IPS-18c (cell line): ENCODE measurements at regions not wholly inside any gene's neighbourhood (a gene's known extent, or its start where the extent isn't known, plus 50 kb on each side); places are given as distances from the start of the nearest gene placed in this dataset.

Experiments
- H3K4me3 ChIP-seq: 2 replicates; pipeline ENCODE4 v1.7.0; 2013; ENCODE audit warnings: low read depth, mild to moderate bottlenecking, low read length, moderate library complexity; ENCODE audit not compliant: insufficient read depth
- H3K9me3 ChIP-seq: one replicate; pipeline ENCODE4 v1.6.1; 2013; ENCODE audit warnings: mild to moderate bottlenecking, low read length, moderate library complexity; ENCODE audit not compliant: control insufficient read depth, insufficient read depth

DNA sequence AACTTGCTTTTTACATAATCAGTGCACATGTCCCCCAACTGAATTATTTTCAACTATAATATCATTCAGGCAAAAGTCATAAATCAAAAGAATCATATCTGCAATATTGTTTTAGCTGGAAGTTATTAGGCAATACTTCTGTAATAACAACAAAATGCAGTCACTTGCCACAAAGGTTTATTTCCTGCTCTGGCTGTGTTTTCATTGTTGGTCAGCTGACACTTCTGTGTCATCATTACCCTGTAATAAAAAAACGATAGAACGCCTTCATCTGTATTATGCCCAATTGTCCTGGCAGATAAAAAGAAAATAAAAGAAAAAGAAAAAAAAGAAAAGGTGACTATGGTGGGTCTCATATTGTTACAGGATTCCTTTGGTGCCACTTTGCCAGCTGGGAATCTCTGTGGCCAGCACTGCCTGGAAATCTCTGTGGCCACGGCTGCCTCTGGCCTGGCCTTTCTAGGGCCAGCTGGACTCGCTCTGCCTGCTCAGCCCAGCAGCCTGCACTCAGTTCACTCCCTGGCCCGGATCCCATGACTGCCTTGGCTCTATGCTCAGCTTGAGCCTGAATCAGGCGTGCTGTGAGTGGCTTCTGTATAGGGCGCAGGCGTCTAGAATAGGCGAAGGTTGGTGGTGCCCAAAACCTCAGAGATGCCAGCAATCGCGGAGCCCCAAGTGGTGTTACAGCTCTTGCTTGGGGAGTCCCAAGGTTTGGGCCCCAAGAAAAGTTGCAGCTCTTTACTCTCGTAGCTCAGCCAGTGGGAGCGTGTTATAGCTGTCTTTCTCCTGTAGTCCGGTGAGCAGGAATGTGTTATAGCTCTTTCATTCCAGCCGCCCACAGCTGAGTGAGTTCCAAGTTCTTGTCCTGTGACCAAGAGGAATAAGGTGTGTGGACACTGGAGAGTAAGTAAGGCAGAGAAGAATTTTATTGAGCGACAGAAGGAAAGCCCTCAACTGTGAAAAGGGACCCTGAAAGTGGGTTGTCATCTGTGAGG lies 1227.1 kb downstream of the SLITRK1 start:
- Histone ChIP-seq H3K9me3 (no peaks in the 10 kb centered on the region), H3K4me3 (no peak overlapping the region)

DNA sequence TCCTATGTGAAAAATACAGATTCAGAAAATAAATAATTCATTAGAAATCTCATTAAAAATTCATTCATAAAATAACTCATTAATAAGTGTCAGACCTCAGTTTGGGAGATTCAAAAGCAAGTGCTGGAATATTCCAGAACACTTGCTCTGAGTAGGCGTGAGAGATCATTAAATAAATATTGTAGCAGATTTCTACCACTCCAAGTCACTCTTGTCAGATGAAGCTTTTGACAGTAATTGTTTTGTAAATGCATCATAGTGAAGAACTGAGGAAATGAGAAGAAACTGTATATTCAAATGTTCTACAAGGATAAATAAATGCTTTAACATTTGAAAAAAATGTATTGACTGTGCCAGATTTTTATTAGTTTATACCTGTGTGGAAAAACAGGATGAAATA lies 1228.1 kb downstream of the SLITRK1 start:
- no peak overlapping the region for H3K4me3 ChIP-seq
- H3K9me3 ChIP-seq, result no peaks in the 10 kb centered on the region

DNA sequence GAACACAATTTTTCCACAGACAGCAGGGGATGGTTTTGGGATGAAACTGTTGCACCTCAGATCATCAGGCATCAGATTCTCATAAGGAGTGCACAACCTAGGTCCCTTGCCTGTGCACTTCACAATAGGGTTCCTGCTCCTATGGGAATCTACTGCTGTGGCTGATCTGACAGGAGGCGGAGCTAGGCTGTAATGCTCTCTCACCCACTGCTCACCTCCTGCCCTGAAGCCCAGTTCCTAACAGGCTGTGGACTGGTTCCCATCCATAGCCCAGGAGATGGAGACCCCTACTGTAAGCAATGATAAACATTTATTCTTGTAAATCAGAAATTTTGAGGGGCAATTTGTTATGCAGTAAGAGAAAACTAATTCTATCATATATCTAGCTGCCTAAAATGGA lies 1234.7 kb downstream of the SLITRK1 start:
- H3K9me3 ChIP-seq, result no peaks in the 10 kb centered on the region
- H3K4me3 ChIP-seq, result no peak overlapping the region

DNA sequence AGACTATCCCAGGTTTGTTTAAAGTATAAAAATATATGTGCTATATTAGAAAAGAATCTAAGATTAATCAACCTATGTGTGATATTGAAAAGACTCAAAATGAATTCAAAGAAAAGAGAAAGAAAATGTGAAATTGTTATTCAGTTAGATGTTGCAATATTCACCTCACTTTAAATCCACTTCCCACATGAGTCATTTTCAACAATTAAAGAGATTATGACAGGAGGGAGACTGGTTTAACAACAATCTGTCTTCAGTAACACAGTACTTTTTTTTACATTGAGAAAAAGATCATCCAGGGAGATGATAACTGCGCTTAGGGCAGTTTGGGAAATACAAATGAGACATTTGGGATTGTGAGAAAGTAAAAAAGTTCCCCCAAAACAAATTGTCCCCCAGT lies 1246.2 kb downstream of the SLITRK1 start:
- Histone ChIP-seq H3K4me3 (no peak overlapping the region), H3K9me3 (no peaks in the 10 kb centered on the region)

DNA sequence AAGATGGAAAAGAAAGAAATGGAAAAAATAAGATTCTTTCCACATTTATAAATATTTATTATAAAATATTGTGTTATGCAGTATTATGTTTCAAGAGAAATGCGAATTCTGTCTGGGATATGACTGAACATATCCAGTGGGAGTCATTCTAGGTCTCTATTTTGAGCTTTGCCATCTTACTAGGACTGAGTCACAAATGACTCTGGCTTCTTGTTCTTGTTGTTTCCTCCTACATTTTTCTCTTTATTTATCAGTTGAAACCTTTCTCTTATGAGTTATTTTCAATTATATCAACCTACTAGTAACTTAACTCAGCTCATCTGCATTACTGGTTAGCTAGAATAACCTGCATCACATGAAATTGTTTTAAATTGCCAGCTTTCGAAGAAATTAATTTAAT lies 1247.3 kb downstream of the SLITRK1 start:
- Histone ChIP-seq H3K4me3 (no peak overlapping the region), H3K9me3 (no peaks in the 10 kb centered on the region)

DNA sequence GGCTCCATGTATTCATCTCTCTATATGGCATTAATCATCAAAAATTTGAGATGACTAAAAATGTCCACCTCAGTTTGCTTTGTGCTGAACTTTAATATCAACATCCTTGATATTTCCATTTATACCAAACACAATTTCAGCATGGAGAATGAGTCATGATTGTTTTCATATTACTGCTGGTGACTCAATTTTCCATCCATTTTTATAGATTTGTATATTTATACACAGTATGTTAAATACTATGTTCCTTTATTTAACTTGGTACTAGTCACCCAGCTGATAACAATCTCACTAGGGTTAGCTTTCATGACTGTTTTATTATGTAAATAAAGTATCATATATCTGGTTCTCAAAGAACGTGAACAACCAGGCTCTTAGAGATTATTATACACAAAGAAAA lies 1255.1 kb downstream of the SLITRK1 start:
- no peaks in the 10 kb centered on the region for H3K9me3 ChIP-seq
- no peak overlapping the region for H3K4me3 ChIP-seq

DNA sequence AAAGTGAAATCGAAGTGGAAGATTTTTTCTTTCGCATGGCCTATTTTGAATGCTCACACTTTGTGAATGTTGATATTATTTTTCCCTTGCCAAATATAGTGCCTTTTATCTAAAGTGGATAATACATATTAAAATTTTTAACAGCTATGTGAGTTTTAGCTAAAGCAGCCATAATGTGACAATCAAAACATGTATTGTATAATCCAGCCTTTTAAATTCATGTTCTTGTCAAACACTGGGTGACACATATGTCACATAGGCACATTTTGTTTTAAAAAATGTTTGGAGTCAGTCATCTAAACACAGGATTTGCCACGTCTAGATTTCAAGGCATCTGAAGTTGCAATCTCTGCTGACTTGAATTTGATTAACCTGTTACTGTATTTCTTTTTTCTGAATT lies 1256.6 kb downstream of the SLITRK1 start:
- Histone ChIP-seq H3K4me3 (no peak overlapping the region), H3K9me3 (no peaks in the 10 kb centered on the region)

DNA sequence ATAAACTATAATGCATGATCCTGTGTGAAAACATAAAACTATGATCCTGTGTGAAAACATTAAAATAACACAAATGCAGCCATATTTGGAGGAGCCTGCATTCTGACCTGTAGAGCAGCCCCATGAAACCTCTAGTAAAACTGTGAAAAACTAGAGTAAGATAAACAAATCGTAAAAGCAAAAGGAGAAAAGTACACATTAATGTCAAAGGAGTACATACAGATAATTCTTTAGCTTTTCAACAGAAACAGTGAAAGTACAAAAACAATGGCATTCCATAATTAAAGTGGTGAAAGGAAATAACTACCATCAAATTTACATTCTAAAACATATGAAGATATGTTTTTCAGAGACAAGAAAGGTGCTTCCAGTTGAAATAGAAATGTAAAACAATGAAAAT lies 1267.2 kb downstream of the SLITRK1 start:
- H3K4me3 ChIP-seq, result no peak overlapping the region

DNA sequence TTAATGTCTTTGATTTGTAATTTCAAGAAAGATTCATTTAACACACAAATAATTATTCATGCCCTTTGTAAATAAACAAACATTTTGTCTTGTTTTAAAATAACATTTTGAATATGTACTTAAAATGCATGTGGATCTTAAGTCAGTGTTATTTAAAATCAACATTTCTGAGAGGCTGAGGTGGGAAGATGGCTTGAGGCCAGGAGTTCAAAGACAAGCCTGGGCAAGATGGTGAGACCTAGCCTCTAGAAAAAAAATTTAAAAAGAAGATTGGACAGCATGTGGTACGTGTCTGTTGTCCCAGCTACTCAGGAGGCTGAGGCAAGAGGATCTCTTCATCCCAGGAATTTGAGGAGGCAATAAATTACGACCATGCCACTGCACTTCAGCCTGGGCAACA lies 1268.2 kb downstream of the SLITRK1 start:
- no peaks in the 10 kb centered on the region for H3K9me3 ChIP-seq
- H3K4me3 ChIP-seq, result no peak overlapping the region

More for the DNA sequence above, 1267.2 kb downstream of the SLITRK1 start:
- no peaks in the 10 kb centered on the region for H3K9me3 ChIP-seq

DNA sequence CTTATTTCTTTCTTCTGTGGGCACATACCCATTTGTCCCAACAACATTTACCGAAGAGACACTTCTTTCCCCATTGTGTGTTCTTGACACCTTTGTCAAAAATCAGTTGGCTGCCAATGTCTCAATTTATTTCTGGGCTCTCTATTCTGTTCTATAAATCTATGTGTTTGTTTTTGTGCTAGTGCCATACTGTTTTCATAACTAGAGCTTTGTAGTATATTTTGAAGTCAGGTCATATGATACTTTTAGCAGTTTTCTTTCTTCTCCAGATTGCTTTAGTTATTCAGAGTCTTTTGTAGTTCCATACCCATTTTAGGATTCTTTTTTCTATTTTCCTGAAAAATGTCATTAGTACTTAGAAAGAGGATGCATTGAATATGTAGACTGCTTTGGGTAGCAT lies 1276.3 kb downstream of the SLITRK1 start:
- Histone ChIP-seq H3K4me3 (no peak overlapping the region), H3K9me3 (peaks cover 2% of the 10 kb centered on the region)

DNA sequence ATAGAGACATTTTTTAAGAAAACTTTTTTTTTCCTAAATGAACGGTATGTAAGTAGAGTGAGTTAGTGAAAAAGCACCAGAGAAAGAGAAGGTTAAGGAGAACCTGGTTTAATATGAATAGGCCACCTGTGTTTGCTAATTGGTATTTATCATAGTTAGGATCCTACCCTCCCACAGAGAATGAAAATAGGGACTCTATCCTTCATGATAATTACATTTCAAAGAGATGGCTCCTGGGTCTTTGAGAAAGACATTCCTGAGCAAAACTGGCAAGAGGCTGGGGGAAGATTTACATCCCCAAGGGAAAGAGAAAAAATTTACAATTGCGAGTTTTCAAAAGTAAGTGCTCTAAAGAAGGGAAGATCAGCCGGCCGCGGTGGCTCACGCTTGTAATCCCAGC lies 1284.5 kb downstream of the SLITRK1 start:
- Histone ChIP-seq H3K4me3 (no peak overlapping the region), H3K9me3 (no peaks in the 10 kb centered on the region)

DNA sequence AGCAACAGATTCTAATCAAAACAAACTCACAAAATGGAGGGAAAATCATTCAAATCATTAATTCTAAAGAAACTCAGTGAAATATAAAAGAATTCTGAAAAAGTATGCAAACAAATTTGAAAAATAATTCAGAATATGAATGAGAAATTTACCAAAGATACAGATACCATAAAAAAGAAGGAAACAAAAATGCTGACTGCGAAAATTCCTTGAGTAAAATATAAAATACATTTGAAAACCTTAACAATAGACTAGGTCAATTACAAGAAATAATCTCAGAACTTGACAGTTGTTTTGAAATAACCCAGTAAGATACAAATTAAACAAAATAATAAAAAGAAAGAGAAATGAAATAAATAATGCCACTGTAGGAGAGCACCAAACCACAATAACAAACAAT lies 1289.0 kb downstream of the SLITRK1 start:
- Histone ChIP-seq H3K9me3 (no peaks in the 10 kb centered on the region), H3K4me3 (no peak overlapping the region)

DNA sequence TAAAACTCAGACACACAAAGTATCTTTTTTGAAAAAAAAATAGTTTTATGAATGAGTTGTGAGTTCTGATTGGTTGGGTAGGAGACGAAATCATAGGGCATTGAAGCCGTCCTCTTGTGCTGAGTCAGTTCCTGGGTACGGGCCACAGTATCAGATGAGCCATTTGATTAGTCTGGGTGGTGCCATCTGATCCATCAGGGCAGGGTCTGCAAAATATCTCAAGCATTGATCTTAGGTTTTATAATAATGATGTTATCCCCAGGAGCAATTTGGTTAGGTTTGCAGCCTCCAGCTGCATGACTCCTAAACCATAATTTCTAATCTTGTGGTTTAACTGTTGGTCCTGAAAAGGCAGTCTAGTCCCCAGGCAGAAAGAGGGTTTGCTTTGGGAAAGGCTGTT lies 1310.6 kb downstream of the SLITRK1 start:
- Histone ChIP-seq H3K9me3 (peaks cover 2% of the 10 kb centered on the region), H3K4me3 (no peak overlapping the region)

DNA sequence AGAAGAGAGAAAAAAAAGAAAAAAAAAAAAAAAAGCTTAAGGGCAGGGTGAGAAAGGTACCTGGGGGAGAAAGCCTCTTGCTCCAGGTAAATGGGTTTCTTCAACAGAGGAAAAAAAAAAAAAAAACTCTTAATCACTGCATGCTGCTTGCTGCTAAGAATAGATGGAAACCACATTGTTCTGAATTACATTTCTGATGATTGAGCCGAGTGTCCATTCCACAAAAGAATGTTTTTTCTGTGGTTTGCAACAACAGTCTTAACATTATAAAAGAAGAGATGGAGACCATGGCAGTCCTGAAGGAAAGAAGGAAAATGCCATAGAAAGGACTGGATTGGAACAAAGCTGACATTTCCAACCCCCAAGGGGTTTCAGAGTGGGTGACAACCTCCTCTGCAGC lies 1312.7 kb downstream of the SLITRK1 start:
- Histone ChIP-seq H3K9me3 (no peaks in the 10 kb centered on the region), H3K4me3 (no peak overlapping the region)

DNA sequence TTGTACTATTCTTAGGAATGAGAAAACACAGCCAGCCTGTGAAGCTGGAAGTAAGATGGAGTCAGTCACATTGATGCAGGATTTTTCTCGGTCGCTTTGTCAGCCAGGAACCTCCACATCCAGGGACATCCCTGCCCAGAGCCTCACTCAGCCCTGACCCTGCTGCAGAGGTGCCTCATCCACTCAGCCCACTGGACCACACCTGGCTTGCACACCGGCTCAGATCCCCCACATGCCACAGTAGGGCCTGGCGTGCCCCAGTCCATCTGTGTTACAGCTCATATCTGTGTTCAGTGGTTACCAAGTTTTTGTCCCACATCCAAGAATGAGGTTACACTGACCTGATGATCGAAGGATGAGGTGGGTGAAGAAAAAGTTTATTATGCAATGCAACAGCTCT lies 1315.4 kb downstream of the SLITRK1 start:
- Histone ChIP-seq H3K9me3 (no peaks in the 10 kb centered on the region), H3K4me3 (no peak overlapping the region)

DNA sequence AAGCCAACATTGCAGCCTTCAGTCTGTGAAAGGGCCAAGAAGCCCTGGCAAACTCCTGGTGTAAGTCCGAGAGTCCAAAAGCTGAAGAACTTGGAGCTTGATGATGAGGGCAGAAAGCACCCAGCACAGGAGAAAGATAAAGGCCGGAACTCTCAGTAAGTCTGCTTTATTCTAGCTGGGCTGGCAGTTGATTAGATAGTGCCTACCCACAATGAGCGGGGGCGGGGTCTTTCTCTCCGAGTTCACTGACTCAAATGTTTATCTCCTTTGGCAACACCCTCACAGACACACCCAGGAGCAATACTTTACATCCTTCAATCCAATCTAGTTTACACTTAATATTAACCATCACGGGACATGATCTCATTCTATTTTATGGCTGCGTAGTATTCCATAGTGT lies 1317.1 kb downstream of the SLITRK1 start:
- H3K4me3 ChIP-seq, result no peak overlapping the region
- no peaks in the 10 kb centered on the region for H3K9me3 ChIP-seq

DNA sequence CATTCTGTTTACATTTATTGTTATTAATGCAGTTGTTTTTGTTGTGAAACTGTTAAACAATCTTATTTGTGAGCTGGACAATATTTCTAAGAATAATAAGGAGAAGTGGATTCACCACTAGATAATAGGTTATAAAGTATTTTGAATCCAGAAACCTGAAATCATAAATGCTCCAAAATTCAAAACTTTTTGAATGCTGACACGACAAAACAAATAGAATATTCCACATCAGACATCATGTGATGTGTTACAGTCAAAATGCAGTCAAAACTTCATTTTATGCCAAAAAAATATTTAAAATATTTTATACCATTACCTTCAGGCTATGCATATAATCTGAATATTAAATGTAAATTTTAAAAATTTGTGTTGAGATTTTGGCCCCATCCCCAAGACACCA lies 1321.4 kb downstream of the SLITRK1 start:
- H3K9me3 ChIP-seq, result no peaks in the 10 kb centered on the region

DNA sequence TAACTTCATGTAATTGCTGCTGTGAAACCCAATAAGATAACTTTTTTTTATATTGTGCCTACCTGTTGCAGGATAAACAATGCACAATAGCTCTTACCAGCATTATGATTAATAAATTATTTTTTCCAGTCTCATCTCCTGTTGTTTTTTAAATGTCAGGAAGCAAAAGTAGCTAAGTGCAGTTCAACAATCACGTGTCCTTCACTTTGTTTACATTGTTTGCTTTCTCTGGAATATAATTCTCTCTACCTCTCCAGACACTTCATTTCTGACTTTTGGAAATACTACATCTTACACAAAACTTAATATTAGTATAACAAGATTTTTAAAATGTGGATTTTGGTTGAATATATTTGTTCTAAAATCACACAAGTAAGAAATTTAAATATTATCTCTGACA lies 1359.4 kb downstream of the SLITRK1 start:
- Histone ChIP-seq H3K4me3 (no peak overlapping the region), H3K9me3 (no peaks in the 10 kb centered on the region)

More for the DNA sequence above, 1321.4 kb downstream of the SLITRK1 start:
- H3K4me3 ChIP-seq, result no peak overlapping the region
